OCI-LY1 (cell line): ENCODE measurements at regions not wholly inside any gene's neighbourhood (a gene's known extent, or its start where the extent isn't known, plus 50 kb on each side); places are given as distances from the start of the nearest gene placed in this dataset.

Experiments used
- H2AFZ ChIP-seq: fragments of 200-600 bp; sonication (generic), shearing (Covaris generic); 2 replicates; pipeline ENCODE4 v1.6.0; 2014; ENCODE audit warnings: antibody characterized with exemption, mild to moderate bottlenecking, low read length
- H3F3A ChIP-seq: fragments of 200-600 bp; sonication (generic), shearing (Covaris generic); 2 replicates; pipeline ENCODE4 v1.6.0; 2014; ENCODE audit warnings: mild to moderate bottlenecking, antibody characterized with exemption, low read length, moderate library complexity; ENCODE audit not compliant: insufficient read depth
- H3K27ac ChIP-seq: fragments of 200-600 bp; sonication (generic); 2 replicates; pipeline ENCODE4 v1.5.1; 2014; ENCODE audit warnings: low read length, mixed run types, mild to moderate bottlenecking, low read depth; ENCODE audit not compliant: poor library complexity, severe bottlenecking
- H3K27me3 ChIP-seq: fragments of 200-600 bp; sonication (generic); 2 replicates; pipeline ENCODE4 v1.6.0; 2014; ENCODE audit warnings: antibody characterized with exemption, mild to moderate bottlenecking, low read length, moderate library complexity; ENCODE audit not compliant: insufficient read depth
- H3K36me3 ChIP-seq: fragments of 200-600 bp; sonication (generic); 2 replicates; pipeline ENCODE4 v1.6.1; 2014; ENCODE audit warnings: mild to moderate bottlenecking, antibody characterized with exemption, low read length, moderate library complexity, mixed read lengths; ENCODE audit not compliant: insufficient read depth
- H3K4me1 ChIP-seq: fragments of 200-600 bp; sonication (generic); 2 replicates; pipeline ENCODE4 v1.5.1; 2014; ENCODE audit warnings: mild to moderate bottlenecking, low read length, moderate library complexity; ENCODE audit not compliant: insufficient read depth, severe bottlenecking
- H3K4me2 ChIP-seq: fragments of 200-600 bp; sonication (generic), shearing (Covaris generic); 2 replicates; pipeline ENCODE4 v1.6.1; 2014; ENCODE audit warnings: low read length
- H3K4me3 ChIP-seq: fragments of 200-600 bp; sonication (generic); 2 replicates; pipeline ENCODE4 v1.5.1; 2014; ENCODE audit warnings: low read length, low read depth, mild to moderate bottlenecking, mixed read lengths; ENCODE audit not compliant: poor library complexity, severe bottlenecking
- H3K79me2 ChIP-seq: fragments of 200-600 bp; shearing (Covaris generic); 2 replicates; pipeline ENCODE4 v1.6.1; 2016; ENCODE audit warnings: mixed run types, low read length, mixed read lengths; ENCODE audit not compliant: insufficient read depth
- H3K9ac ChIP-seq: fragments of 200-600 bp; sonication (generic), shearing (Covaris generic); 2 replicates; pipeline ENCODE4 v1.6.1; 2014; ENCODE audit warnings: mild to moderate bottlenecking, low read length, mixed read lengths
- H3K9me2 ChIP-seq: fragments of 200-600 bp; sonication (generic), shearing (Covaris generic); 2 replicates; pipeline ENCODE4 v1.6.1; 2014; ENCODE audit warnings: low read depth, mild to moderate bottlenecking, low read length, mixed read lengths
- H3K9me3 ChIP-seq: fragments of 200-600 bp; shearing (Covaris generic); 2 replicates; pipeline ENCODE4 v1.6.1; 2014; ENCODE audit warnings: low read length, mixed read lengths
- H4K20me1 ChIP-seq: fragments of 200-600 bp; sonication (generic), shearing (Covaris generic); 2 replicates; pipeline ENCODE4 v1.6.0; 2016; ENCODE audit warnings: mild to moderate bottlenecking, low read length; ENCODE audit not compliant: insufficient read depth
- CTCF ChIP-seq: fragments of 200-600 bp; sonication (generic), shearing (Covaris generic); IDR thresholded peaks from 2 replicates; pipeline ENCODE4 v1.5.1; 2017; ENCODE audit warnings: mild to moderate bottlenecking, antibody characterized with exemption, low read length, moderate library complexity, mixed read lengths
- EZH2 ChIP-seq: fragments of 200-600 bp; sonication (generic), shearing (Covaris generic); IDR thresholded peaks from 2 replicates; pipeline ENCODE4 v1.8.0; 2017; ENCODE audit warnings: borderline replicate concordance, mixed run types, mild to moderate bottlenecking, antibody characterized with exemption, low read length, moderate library complexity, mixed read lengths

GRCh38 chr5:116732591-116732990, 158.0 kb upstream of the SEMA6A start:
- H3K4me2 ChIP-seq, result no peak overlapping the region
- H3K27me3 ChIP-seq, result no peaks in the 10 kb centered on the region
- no peaks in the 10 kb centered on the region for H3K4me1 ChIP-seq
- H3K9ac ChIP-seq, result no peak overlapping the region
- no peak overlapping the region for H3K27ac ChIP-seq
- no peak overlapping the region for H3K4me3 ChIP-seq
- H3K79me2 ChIP-seq, result no peaks in the 10 kb centered on the region
- TF ChIP-seq CTCF (no peak), EZH2 (no peak)
- H3F3A ChIP-seq, result no peaks in the 10 kb centered on the region
- H3K9me2 ChIP-seq, result no peaks in the 10 kb centered on the region
- no peaks in the 10 kb centered on the region for H3K36me3 ChIP-seq
- H3K9me3 ChIP-seq, result no peaks in the 10 kb centered on the region
- no peaks in the 10 kb centered on the region for H4K20me1 ChIP-seq
- no peak overlapping the region for H2AFZ ChIP-seq

GRCh38 chr5:116731432-116731831, 156.8 kb upstream of the SEMA6A start:
- H3K9me2 ChIP-seq, result no peaks in the 10 kb centered on the region
- no peaks in the 10 kb centered on the region for H3K79me2 ChIP-seq
- H2AFZ ChIP-seq, result no peak overlapping the region
- H3K9ac ChIP-seq, result no peak overlapping the region
- no peak overlapping the region for H3K4me2 ChIP-seq
- no peaks in the 10 kb centered on the region for H3K9me3 ChIP-seq
- no peak overlapping the region for H3K27ac ChIP-seq
- H4K20me1 ChIP-seq, result no peaks in the 10 kb centered on the region
- H3K4me1 ChIP-seq, result no peaks in the 10 kb centered on the region
- no peak for TF ChIP-seq EZH2
- no peak for TF ChIP-seq CTCF
- H3K4me3 ChIP-seq, result no peak overlapping the region
- no peaks in the 10 kb centered on the region for H3K27me3 ChIP-seq
- H3K36me3 ChIP-seq, result no peaks in the 10 kb centered on the region
- H3F3A ChIP-seq, result no peaks in the 10 kb centered on the region

- H3K36me3 ChIP-seq, result no peaks in the 10 kb centered on the region
- no peaks in the 10 kb centered on the region for H3K9me3 ChIP-seq
- H3F3A ChIP-seq, result no peaks in the 10 kb centered on the region
- no peak overlapping the region for H3K4me3 ChIP-seq
- no peak overlapping the region for H3K9ac ChIP-seq
- no peak overlapping the region for H3K27ac ChIP-seq
- no peak for TF ChIP-seq CTCF
- no peak for TF ChIP-seq EZH2
- H3K4me1 ChIP-seq, result no peaks in the 10 kb centered on the region
- no peaks in the 10 kb centered on the region for H4K20me1 ChIP-seq
- H2AFZ ChIP-seq, result no peak overlapping the region
- no peak overlapping the region for H3K4me2 ChIP-seq
- H3K79me2 ChIP-seq, result no peaks in the 10 kb centered on the region
- H3K27me3 ChIP-seq, result no peaks in the 10 kb centered on the region
- no peaks in the 10 kb centered on the region for H3K9me2 ChIP-seq
These were observed 156.1 kb upstream of the SEMA6A start for GRCh38 chr5:116730706-116731105.
